GM21515 (cell line): ENCODE measurements at regions not wholly inside any gene's neighbourhood (a gene's known extent, or its start where the extent isn't known, plus 50 kb on each side); places are given as distances from the start of the nearest gene placed in this dataset.

Source experiments
- ATAC-seq: cut with Tn5 transposase; IDR thresholded peaks from one replicate; pipeline ENCODE4 v1.9.1; 2021; ENCODE audit not compliant: unreplicated experiment

DNA sequence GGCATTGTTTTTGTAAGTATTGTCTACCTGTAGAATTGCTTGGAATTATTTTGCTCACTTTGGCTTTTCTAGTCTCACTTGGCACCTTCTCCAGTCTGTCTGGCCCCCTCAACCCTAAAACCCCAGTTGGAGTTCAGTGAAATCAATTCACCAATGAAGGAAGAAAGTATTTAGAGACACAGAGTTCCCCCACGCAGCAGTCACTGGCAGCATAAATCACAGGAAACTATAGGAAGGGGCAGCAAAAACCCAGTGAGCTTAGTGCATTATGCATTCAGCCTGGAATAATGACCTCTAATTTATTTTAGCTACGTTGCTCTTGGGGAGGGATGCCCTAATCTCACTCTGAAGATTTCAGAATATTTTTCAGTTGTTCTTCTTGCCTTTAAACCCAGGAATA is 204.7 kb upstream of the BLID start:
- no peak for ATAC-seq

DNA sequence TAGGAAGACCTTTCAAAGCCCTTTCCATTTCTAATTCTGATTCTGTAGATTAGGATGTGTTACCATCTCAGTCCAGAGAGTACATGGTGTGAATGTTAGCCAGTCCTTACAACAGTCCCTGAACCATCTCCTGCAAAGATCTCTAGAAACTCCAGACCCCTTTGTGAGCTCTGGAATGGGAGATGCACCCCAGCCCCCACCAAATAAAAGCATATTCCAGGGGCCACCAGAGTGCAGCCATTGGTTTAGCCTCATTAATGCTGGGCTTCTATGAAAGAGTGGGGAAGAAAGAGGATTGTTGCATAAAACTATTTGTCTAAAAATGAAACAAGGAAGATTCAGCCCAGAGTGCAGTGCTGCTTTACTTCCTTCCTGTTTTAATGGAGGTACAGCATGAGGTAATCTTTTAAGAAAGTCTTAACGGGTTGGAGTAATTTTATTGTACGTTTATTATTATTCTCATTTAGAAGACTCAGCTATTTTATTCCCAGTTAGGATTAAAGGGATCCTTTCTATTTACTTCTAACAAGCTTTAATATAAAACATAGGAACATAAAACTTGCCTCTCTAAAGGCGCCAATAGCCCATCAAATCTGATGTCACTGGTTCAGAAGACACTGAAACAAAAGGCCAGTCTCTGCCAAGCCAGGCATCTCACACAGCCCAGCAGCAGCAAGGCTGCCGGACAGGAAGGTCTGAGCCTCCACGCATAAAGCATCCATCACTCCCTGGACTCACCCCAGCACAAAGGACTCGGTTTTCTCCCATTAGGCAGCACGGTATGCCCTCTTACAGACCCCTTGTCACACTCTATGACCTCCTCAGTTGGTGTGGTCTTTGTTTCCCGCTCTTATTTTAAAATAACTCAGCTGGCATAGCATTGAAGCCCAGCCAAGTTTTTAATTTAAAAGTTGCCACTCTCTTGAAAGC is 203.9 kb upstream of the BLID start:
- ATAC-seq, result no peak

DNA sequence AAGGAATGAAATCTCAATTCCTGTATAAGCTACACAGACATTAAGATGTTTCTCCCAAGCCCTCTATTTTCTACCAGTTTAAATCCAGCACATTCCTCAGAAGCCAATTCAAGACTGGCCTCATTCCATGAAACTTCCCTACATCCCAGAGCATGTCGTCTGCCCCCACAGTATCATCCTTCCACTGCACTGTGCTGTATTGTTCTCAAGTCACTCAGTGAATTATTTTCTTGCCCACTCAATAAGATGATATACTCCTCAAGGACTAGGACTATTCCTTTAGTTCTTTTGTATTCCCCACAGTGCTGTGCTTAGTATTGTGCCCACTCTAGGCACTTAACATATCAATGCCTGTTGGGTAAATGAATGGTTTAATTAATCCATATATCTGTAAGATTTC is 203.1 kb upstream of the BLID start:
- ATAC-seq, result no peak

DNA sequence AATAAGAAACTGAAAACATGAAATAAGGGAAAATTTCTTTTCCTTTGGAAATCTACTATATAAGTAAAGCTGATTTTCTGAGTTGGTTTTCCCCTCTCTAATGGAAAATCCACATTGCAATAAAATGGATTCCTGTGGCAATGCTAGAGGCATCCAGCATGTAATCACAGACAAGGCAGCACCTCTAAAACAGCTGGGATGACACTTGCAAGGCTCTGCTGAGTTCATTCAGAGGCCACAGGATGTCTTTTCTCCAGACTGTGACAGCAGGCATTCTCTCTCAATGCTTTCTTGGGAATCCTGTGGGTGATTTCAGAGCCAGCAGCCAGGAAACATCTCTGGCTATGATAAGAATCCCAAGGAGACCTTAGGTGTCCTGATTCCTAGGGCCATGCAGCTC is 201.3 kb upstream of the BLID start:
- no peak for ATAC-seq

DNA sequence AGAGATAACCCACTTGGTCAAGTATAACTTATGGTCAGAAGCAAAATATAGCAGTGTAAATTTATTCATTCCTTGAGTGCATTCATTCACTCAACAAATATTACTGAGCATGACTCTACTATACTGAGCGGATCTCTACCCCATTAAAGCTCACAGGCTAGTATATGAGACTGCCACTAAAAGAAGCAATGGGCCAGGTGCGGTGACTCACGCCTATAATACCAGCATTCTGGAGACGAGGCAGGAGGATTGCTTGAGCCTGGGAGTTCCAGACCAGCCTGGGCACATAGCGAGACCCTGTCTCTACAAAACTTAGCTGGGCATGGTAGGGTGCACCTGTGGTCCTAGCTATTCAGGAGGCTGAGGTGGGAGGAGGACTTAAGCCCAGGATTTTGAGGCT is 197.6 kb upstream of the BLID start:
- no peak for ATAC-seq

DNA sequence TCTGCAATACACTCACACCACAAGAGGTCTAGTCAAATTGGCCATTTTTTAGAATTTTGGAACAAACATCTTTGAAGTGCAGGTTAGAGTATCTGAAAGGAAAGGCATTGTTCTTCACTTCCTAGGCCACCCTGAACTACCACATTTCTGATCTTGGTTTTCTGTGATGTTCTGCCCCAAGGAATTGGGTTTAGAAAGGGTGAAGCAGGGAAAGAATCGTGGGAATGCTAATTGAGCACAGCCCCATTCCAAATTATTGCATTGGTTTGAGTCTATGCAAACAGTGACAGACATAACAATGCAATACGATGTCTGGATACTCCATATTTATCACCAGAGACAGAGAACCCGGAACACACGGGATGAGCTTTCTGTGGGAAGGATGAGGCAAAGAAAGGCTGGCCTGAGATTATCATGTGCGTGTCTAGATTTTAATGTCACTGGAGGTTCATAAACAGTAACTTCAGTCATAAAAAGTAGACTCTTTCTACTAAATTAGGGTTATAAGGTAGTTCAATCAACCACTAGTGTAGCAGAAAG is 195.3 kb upstream of the BLID start:
- no peak for ATAC-seq

DNA sequence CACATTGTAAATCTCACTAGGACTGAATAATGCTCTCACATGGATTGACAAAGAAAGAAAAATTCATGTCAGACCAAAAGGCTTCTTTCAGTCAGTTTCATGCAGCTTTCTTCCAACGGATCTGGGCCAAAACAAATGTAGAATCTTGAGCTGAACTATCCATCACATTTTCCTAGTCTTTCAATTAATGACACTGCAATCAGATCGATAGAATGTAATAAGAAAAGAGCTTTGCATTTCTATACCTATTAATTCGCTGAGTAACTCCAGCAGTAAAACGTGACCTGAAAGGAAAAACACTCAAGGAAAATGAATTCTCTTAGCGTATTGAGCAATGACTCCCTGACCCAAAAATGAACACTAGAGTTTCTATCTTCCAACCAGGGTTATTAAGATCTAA is 194.8 kb upstream of the BLID start:
- no peak for ATAC-seq

DNA sequence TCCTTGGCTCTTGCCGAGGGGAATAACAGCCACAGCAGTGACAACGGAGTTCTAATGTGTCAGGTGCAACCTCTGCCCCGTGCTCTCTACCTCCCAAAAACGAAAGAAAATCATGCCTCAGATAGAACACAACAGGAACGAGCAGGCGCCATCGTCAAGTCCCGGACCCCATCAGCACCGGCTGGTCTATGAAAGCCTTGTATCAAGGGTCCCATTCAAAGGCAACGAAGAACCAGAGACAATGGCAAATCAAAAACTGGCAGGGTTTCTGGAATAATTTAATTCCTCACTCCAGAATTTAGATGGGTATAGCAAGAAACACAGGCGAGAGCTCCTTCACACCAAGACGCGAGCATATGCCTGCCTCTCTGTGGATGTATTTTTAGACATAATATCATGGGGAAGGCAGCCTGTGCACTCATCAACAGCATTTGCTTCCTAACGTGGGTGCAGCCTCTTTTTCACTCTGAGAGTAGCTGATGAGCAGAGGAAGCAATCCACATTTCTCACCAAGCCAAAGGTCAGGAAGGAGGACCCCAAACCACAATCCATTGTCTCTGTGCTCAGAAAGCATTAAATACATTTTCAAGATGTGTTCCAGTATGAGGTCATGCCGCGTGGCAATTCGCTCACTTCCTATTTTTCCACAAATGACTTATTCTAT is 193.4 kb upstream of the BLID start:
- ATAC-seq, result no peak

DNA sequence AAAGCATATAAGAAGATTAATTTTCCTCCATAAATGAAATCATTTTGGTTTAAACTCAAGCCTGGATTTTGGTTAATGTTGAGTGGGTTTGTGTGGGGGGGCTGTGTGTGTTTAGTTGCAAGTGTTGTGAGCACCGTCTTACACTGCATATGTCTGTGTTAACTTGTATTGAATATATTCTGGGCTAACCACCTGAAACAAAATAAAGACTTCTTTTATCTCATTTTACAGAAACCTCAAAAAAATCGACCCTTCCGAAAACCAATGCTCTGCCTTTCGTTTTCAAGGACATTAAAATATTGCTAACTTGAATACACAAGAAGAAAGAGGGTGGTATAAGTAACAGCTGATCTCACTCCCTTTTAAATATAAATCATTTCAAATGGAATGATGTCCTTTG is 192.2 kb upstream of the BLID start:
- ATAC-seq, result no peak

DNA sequence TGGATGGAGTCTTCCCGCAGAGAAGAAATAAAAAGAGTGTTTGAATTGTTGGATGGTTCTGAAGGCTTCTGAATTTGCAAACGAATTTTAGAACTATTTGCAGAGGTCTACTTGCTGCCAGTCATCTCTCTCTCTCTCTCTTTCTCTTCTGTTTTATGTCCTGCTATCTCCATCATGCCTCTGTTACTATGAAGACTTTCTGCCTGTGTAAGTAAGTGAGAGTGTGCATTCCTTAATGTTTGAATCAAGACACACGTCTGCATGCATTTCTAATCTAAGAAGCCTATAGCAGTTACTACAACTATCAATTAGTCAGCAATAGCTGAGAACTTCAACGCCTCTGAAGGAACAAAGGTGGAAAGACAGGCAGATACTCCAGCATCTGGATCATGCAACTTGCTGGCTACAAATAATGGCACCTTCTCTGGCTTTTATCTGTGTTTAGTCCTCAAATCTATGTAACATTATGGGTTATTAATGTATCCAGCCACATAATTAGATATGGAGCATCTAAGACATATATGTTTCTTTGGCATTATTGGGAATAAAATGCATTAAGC is 191.5 kb upstream of the BLID start:
- ATAC-seq, result no peak

DNA sequence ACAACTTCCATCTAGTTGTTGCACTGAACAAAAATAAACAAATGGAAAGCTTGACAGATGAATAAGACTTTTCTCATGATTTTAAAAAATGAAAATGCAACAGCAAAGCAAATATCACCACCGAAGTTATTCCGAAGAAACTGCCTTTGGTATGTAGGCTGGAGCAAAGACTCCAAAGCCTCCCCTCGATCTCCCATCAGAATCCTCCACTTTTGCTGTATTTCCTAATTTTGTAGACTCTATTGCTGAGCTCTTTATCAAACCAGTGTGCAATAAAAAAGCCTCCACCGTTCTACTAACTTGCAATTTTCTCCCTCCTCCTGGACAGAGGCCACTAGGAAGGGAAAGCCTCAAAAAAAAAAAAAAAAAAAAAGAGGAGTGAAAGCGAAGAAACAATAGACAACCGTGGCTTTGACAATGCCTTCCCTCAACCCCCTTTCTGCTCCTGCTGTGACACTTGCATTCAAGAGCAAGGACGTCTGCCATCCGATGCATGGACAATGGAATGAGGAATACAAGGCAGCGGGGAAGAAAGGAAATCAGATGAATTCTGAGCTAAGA is 190.9 kb upstream of the BLID start:
- no peak for ATAC-seq

DNA sequence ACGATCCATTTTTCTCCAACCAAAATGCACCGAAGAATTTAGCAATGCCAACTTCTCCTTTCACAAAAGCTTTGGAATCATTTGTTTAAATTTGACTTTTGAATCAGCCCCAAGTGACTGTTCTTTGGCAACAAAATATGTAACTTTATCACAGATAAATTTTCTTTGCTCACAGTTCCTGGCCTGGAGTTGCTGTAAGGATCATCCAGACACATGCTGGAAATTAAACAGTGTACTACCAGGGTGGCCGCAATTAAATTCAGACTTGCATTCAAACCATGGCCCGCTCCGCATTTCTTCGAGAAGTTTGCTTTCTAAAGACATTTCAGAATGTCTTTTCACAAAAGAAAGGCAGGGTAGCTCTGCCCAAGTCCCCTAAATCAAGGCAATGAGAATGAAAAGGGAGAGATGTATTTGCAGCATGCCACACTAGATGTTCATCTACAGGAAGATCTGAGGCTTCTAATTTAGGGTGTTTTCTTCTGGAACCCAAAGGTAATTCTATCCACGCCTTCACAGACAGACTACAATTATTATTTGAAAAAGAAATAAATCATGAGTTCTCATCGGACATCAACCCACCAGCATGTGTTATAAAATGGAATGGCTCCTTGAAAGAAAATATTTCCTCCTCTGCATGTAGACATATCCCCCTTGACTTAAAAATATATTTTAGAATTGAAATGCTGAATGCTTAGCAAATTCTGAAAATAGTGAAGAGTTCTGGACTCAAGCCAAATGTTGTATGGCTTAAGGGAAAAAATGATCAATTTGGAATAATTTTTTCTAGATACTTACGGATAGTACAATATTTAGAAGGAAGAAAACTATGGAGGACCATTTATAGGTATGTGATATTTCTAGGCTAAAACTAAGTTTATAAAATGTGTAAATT is 189.7 kb upstream of the BLID start:
- no peak for ATAC-seq

DNA sequence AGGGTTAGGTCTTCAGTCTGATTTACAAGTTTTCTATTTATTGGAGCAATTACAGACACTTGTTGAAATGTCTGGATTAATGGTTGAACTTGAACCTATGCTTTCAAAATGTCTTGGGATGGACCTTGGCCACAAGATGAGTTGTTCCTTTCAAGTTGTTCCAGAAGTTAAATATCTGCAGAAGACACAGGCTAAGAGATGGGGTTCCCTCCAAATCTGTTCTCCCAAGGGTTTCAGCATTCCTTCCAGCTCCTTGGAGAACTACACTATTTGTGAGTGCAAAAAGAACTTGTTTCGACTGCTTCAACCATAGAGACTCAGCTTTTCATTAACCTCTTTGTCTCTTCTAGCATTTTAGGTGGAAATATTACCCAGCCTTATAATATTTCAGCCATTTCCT is 189.0 kb upstream of the BLID start:
- no peak for ATAC-seq

DNA sequence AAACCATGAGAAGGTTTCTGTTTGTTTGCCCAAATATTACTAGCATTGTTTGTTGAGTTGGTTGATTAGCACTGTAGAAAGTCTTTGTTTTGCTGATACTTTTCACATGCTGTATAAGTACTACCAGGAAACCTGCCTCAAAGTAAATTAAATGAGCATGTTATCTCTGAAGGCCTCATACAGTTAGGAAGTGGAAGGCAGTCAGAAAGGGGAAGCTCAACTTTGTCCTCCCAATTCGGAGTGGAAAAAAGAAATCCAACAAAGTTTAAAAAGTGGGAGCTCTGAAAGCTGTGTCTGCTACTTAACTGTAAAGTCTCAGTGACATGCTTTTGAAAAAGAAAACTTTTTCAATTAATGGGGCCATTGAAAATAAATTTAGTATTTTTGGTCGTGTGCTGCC is 188.3 kb upstream of the BLID start:
- ATAC-seq, result no peak

DNA sequence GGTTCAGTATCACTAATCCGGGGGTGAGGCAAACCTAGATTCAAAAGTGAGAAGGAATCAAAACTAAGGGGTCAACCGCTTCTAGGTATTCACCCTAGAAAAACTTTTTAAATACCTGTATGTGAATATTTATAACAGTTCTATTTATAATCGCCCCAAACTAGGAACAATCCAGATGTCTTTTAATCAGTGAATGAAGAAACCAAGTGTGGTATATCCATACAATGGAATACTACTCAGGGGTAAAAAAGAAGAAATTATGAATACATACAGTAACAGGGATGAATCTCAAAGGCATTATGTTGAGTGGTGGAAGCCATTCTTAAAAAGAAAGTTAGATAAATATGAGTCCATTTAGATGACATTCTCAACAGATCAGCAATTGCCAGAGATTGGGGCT is 178.0 kb upstream of the BLID start:
- no peak for ATAC-seq

DNA sequence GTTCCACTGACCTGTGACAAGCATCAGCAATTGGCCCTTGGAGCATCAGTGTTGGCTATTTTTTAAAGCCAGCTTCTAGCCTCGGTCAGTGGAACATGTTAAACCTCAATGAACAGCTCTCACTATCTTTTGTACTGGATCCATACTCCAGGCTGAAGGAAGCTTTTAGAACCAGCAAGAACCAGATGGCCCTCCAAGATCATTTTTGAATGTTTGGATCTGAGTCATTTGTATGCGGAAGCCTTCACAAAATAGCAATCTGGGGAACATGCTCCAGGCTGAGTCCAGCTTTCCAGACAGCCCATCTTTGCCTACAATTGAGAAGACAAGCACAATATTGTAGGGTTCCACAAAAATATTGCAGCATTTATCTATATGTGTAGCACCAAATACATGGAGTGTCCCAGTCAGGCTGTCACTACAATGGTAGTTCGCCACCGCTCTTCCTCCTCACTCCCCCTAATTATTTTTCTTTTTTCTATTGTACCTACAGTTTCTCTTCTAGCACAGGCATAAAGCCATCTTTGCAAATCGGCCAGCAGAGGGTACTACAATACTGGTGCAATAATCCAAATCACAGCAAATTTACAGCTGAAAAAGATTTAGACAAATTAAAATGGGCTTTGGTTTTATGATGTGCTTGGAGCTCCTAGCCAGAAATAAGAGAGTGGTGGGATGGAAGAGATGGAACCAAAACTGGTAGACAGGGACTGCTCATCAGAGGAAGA is 177.4 kb upstream of the BLID start:
- no peak for ATAC-seq

DNA sequence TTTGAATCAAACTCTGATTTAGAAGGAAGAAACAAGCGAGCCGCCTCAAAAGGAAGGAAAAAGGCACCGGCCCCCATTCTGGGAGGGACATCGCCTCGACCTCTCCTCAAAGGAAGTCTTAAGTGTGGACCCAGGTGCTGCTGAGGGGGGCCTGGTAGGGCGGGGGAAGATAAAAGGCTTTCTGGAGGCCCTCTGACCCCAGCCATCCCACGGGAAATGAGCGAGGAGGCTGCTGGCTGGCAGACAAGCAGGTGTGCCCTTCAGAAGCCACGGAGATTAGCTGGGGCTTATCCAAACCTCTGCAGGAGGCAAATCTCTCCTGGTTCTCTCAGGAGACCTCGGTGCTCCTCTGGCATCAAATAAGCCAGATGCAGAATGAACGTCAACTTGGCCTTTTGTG is 171.4 kb upstream of the BLID start:
- no peak for ATAC-seq

DNA sequence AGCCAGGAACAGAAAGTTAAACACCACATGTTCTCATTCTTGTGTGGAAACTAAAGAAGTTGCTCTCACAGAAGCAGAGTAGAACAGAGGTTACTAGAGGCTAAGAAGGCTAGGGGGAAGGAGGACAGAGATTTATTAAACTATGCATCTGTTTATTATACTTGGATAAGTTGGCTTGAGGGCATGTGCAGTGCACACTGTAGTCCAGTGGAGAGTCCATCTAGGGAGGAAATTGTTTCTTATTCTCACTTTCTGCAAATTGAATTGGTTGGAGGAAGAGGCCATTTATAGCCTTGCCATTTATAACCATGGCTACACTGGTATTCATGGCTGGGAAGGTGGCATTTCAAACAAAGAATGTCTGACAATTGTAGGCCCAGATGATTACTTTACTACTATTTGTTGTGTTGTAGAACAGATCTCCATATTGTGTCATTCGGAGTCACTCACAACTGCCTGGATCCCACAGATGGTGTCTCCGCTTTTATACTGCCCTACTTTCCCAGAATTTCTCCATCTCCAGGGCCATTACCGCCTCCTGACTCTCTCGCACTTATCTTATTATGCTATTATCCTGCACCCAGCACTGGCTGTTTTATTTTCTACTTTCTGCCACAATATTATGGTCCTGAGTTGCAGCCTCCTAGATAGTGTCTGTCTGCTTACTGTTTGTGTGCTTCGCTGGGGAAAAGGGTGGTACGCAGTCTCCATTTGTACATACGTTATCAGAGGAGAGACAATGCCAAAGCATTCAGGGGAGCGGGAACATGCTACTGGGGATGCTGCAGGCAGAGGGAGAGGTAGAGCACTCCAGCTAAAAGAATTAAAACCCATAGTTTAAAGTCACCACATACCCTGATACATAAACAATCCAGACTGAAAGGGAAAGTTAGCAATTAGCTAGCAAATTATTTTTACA is 169.3 kb upstream of the BLID start:
- no peak for ATAC-seq

DNA sequence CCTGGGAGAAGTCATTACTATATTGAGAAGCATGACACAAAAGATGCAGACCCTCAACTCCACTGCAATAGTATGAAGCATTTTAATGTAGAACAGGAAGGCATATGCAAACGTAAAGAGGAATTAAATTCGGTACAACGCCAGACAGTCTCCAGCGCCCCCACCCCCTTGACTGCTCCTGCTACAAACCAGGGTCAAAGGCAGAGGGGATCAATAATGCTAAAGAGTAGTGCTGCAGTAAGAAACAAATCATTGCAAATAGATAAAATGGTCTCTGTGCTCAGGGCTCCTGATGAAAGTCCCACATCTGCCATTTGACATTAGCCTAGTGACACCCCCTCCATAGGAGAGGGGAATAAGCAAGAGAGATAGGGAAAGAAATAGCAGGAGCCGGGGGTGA is 164.9 kb upstream of the BLID start:
- ATAC-seq, result no peak
